GM18907 (cell line): ENCODE measurements at regions not wholly inside any gene's neighbourhood (a gene's known extent, or its start where the extent isn't known, plus 50 kb on each side); places are given as distances from the start of the nearest gene placed in this dataset.

ENCODE experiments used
- ATAC-seq: cut with Tn5 transposase; IDR thresholded peaks from one replicate; pipeline ENCODE4 v1.9.1; 2021; ENCODE audit warnings: mild to moderate bottlenecking, moderate library complexity; ENCODE audit not compliant: unreplicated experiment

GRCh38 chr3:23663661-23664186, 142.0 kb upstream of the UBE2E1 start:
- ATAC-seq: no peak

GRCh38 chr3:23664459-23664858, 141.3 kb upstream of the UBE2E1 start:
- ATAC-seq: no peak

- ATAC-seq: no peak
Measured at GRCh38 chr3:23665741-23666140, 140.0 kb upstream of the UBE2E1 start.

GRCh38 chr3:23666818-23667217, 138.9 kb upstream of the UBE2E1 start:
- no peak for ATAC-seq

GRCh38 chr3:23667536-23668429, 138.0 kb upstream of the UBE2E1 start:
- peak; percentile 48 for ATAC-seq

GRCh38 chr3:23668430-23668904, 137.3 kb upstream of the UBE2E1 start:
- ATAC-seq: no peak

- ATAC-seq: no peak
Measured at GRCh38 chr3:23669541-23670255, 136.1 kb upstream of the UBE2E1 start.

GRCh38 chr3:23671851-23672589, 133.7 kb upstream of the UBE2E1 start:
- ATAC-seq: no peak

- no peak for ATAC-seq
Measured at GRCh38 chr3:23672628-23673027, 133.1 kb upstream of the UBE2E1 start.

DNA sequence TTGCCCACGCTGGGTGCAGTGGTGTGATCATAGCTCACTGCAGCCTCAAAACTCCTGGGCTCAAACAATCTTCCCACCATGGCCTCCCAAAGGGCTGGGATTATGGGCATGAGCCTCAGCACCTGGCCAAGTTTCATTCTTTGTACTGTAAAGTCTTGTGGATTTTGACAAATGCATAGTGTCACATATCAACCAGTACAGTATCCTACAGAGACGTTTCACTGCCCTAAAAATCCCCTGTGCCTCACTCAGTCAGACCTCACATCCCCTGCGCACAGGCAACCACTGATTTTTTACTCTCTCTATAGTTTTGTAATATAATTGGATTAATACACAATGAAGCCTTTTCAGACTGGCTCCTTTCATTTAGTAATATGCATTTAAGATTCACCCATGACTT, 130.7 kb upstream of the UBE2E1 start:
- ATAC-seq: no peak

DNA sequence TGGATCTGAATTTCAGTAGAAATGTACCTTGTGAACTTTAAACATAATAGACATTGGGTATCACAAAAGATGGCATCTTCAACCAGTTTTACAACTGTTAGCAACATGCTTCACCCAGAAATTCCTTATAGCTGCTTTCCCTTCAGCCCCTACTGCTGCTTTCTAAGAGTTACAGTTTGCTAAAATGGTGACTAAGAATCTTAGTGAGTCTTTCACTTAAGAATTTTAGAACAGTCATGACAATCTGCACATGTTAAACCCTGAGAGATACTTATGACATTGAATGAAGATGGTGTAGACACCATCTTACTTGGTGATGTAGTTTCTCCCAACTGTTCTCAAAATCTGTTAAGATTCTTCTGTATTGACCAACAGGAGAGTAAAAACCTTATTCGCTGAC, 129.7 kb upstream of the UBE2E1 start:
- ATAC-seq: no peak

- ATAC-seq: no peak
Measured at GRCh38 chr3:23682646-23683045, 123.1 kb upstream of the UBE2E1 start.

DNA sequence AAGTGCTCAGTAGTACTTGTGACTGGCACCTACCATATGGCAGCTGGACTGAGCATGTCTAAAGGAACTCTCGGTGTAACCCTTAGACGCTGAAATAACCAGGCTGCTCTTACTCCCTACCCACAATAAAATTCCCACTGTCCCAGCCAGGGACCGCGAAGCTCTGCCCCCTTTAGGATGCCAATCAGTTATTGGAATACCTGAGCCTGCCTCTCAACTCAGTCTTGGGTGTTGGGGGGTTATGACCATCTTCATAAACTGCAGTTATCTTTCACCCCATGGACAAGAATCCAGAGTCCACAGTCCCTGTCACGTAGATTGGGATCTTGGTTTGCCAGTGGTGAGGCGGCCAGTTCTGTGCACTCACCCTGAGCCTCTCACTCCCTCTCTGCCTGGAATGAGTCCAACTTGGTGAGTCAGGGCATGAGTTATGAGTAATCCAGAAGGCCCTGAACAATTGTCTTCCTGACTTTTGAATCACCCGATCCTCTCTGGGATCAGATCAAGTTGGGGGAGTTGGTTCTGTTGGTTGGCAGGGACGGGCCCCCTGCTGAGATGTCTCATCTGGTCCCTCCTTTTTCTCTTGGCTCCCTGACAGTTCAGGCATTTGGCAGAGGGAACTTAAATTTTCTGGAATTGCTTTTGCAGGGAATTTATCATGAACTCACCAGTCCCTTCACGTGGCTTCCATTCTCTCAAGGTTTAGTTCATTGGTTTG, 120.1 kb upstream of the UBE2E1 start:
- no peak for ATAC-seq

- ATAC-seq: no peak
Measured at GRCh38 chr3:23686519-23686918, 119.2 kb upstream of the UBE2E1 start.

GRCh38 chr3:23691357-23691895, 114.3 kb upstream of the UBE2E1 start:
- no peak for ATAC-seq

GRCh38 chr3:23696842-23697241, 108.9 kb upstream of the UBE2E1 start:
- no peak for ATAC-seq

DNA sequence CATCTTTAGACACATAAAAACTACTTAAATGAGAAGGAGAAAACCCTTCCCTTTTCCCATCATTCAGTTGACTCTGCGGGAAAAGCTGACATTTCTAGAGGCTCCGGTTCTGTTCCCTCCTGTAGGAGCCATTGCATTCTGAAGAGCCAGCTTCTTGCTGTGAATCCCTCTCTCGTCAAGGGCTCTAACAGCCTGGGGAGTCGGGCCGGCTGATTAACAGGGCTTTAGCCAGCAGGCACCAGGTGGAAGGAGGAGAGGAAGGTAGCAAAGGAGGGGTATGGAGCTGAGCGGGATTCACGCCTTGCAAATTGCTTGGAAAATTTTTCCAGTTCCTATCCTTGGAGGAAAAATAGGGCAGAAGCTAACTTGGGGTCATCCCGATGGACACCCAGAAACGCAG, 108.3 kb upstream of the UBE2E1 start:
- ATAC-seq: no peak

GRCh38 chr3:23698652-23699313, 107.0 kb upstream of the UBE2E1 start:
- no peak for ATAC-seq

DNA sequence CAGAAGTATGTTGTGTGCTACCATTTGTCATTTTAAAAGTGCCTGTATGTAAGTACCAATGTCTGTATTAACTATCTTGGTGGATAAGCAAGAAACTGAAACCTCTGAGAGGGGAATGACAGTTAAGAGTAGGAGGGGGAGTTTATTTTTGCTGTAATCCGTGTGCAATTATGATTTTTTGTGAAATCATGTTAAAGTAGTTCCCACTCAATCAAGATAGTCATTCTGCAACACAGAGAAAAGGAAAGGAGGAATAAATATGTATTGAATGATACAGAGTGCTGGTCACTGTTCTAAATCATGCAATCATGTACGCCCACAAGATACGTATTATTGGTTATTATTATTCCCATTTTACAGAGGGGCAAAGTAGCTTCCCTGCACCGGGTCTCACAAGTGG, 105.1 kb upstream of the UBE2E1 start:
- no peak for ATAC-seq
